Neuron (in vitro differentiated cells): ENCODE measurements at regions not wholly inside any gene's neighbourhood (a gene's known extent, or its start where the extent isn't known, plus 50 kb on each side); places are given as distances from the start of the nearest gene placed in this dataset.
"Not testable (repeated sequence)": the region's sequence is repeated elsewhere in the genome, so short reads cannot be mapped to it uniquely, and the experiment has no call there.

Source experiments
- H2AFZ ChIP-seq: one replicate; pipeline ENCODE4 v1.6.1; 2013; ENCODE audit warnings: low read depth, mild to moderate bottlenecking, inconsistent platforms, low read length, moderate library complexity
- H3K27me3 ChIP-seq: one replicate; pipeline ENCODE4 v1.6.1; 2013; ENCODE audit warnings: low read length; ENCODE audit not compliant: insufficient read depth
- H3K36me3 ChIP-seq: one replicate; pipeline ENCODE4 v1.6.1; 2013; ENCODE audit warnings: low read length; ENCODE audit not compliant: insufficient read depth
- H3K4me1 ChIP-seq: one replicate; pipeline ENCODE4 v1.6.1; 2013; ENCODE audit warnings: low read length; ENCODE audit not compliant: insufficient read depth
- H3K4me3 ChIP-seq: 2 replicates; pipeline ENCODE4 v1.5.1; 2013; ENCODE audit warnings: mild to moderate bottlenecking, low read length, moderate library complexity
- H3K9me3 ChIP-seq: one replicate; pipeline ENCODE4 v1.6.1; 2013; ENCODE audit warnings: low read length

DNA sequence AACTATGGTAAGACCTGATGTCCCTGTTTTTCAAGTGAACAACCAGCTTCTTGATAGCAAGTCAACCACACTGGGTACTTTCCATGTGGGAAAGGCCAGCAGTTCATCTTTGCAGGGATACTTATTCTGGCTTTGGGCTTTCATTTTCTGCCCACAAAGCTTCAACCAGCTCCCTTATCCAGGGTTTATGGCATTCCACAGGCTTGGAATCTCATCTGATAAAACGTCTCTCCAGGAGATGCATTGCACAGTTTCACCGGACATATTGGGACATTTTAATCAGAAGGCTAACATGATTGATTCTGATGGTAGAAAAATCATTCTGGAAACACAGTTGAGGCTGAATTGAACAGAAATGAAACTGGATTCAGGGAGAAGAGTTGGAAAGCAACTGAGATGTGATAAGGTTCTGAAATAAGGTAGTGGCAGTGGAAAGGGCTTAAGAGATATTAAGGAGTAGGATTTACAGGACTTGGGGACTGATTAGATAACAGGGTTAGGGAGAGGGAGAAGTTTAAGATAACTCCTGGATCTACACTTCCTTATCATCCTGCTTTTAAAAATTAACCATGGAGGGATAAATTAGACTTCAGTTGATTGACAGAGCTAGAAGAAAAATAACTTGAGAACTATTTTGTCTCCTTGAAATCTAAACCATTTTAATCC lies 195.8 kb upstream of the FBXL7 start:
- no peak overlapping the region for H2AFZ ChIP-seq
- no peaks in the 10 kb centered on the region for H3K27me3 ChIP-seq
- no peaks in the 10 kb centered on the region for H3K4me1 ChIP-seq
- no peaks in the 10 kb centered on the region for H3K36me3 ChIP-seq
- H3K9me3 ChIP-seq = no peaks in the 10 kb centered on the region
- H3K4me3 ChIP-seq = no peak overlapping the region

DNA sequence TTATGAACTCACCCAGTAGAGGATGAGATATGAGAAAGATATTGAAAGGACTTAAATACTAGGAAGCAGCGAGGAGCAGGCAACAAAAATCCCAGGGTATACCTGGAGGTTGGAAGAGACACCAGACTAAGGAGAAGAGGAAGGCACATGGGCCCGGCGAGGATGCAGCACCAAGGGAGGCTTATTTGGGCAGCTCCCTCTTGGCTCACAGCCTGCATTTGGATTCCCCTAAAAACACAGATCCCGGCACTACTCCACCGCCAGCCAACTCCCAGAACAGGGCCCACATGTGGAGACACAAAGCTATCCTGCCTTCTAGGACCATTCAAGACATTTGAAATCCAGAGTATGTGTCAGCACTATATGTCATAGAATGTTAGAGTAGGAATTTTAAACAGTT lies 199.8 kb upstream of the FBXL7 start:
- Histone ChIP-seq H3K4me3 (no peak overlapping the region), H2AFZ (no peak overlapping the region), H3K36me3 (no peaks in the 10 kb centered on the region), H3K9me3 (no peaks in the 10 kb centered on the region), H3K27me3 (no peaks in the 10 kb centered on the region), H3K4me1 (no peaks in the 10 kb centered on the region)

DNA sequence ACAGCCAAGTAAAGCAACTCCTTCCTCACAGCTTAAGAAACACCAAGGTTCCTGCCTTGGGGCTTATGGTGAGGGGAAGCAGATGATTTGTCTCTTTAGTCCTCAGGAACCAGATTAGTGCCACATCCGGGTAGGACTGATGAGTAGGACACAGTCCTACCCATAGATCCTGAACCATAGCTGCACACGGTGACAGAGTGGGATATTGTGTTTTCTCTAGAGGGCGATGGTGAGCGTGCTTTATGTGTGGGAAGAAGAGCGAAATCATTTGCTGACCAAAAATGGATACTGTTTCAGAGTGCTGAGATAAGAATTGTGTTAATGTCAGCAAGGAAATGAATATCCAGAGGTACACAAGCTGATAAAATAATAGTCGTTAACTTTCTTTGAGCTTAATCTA lies 209.0 kb upstream of the FBXL7 start:
- H2AFZ ChIP-seq = no peak overlapping the region
- no peaks in the 10 kb centered on the region for H3K27me3 ChIP-seq
- H3K4me3 ChIP-seq = no peak overlapping the region
- H3K36me3 ChIP-seq = no peaks in the 10 kb centered on the region
- no peaks in the 10 kb centered on the region for H3K4me1 ChIP-seq
- no peaks in the 10 kb centered on the region for H3K9me3 ChIP-seq

DNA sequence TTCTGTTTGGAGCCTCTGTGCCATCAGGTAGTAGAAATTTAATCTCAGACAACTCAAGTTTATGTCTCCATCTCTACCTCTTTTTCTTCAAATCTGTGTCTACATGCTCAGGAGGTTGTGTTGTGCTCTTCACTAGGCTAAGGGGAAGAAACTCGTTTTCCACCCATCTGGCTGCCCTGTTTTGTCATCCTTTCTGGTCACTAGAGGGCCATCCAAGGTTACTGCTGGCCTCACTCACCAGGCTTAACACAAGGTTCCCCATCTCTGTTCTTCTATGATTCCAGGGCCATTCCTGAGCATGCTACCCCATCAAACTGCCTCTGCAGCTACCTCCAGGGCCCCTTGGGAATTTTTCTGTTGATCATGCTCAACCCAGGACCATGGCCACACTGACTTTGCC lies 213.3 kb upstream of the FBXL7 start:
- Histone ChIP-seq H3K4me3 (no peak overlapping the region), H2AFZ (no peak overlapping the region), H3K36me3 (no peaks in the 10 kb centered on the region), H3K27me3 (no peaks in the 10 kb centered on the region), H3K4me1 (no peaks in the 10 kb centered on the region), H3K9me3 (no peaks in the 10 kb centered on the region)

DNA sequence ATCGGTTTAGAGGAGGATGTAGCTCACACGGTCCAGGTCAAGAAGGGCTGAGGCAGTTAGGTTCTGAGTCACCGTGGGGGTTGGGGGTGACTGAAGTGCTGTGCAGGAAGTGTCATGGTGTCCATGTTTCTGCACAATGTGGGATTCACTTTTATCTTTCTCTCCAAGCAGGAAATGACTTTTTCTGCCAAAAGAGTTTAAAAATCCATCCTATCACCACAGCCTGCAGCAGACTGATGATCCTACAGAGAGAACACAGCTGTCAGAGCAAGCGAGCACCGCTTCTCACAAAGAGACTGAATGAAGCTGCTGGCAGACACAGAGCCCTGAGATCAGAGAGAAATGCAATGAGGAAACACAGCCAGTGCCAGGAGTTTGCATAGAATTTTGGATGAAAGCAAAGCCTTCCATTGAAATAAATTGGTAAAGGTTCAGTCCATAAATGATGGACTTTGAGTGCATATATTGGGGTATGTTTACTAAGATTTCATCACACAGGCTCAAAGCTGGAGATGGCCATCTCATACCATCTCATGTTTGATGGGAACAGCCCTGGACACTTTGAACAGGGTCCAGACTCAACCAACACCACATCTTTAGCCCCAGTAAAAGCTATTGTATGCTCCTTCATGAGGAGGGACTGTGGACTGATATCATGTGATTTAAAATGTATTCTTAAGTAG lies 213.9 kb upstream of the FBXL7 start:
- H3K27me3 ChIP-seq = no peaks in the 10 kb centered on the region
- H3K4me1 ChIP-seq = no peaks in the 10 kb centered on the region
- H2AFZ ChIP-seq = no peak overlapping the region
- no peaks in the 10 kb centered on the region for H3K36me3 ChIP-seq
- no peak overlapping the region for H3K4me3 ChIP-seq
- no peaks in the 10 kb centered on the region for H3K9me3 ChIP-seq

DNA sequence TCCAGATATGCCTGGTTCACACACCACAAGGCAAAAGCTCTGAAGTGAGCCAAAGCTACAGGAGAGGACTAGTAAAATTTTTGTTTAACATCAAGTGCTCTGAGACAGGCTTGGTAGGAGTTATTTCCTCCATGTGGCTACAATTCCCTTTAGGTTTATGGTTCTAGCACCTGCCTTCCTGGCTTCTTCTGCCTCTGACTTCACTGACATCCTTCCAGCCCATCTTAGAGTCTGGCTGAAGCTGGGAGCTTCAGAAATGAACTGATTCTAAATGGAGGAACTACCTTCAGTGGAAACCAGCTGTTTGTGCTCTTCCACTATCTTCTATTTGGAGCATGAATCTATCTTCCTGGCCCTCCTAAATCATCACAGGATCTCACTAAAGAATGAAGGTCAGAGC lies 215.3 kb upstream of the FBXL7 start:
- H3K4me3 ChIP-seq = no peak overlapping the region
- no peaks in the 10 kb centered on the region for H3K9me3 ChIP-seq
- H3K27me3 ChIP-seq = no peaks in the 10 kb centered on the region
- H3K36me3 ChIP-seq = no peaks in the 10 kb centered on the region
- no peak overlapping the region for H2AFZ ChIP-seq
- H3K4me1 ChIP-seq = no peaks in the 10 kb centered on the region

DNA sequence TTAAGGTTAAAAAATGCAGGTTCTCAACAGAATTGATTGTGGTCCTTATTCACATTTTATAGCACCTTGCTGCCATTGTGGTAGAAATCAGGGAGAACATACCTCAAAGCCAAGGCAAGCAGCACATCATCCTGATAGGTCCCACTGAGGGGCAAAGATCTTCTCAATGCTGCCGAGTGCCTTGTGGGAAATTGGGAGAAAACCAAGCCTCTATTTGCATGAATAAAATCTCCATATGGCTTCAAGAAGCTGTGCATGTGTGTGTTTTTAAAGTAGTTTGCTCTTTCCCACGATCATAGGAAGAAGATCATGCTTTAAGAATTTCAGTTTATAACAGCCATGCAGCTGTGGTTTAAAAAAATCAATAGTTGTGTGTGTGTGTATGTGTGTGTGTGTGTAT lies 216.9 kb upstream of the FBXL7 start:
- H3K36me3 ChIP-seq = no peaks in the 10 kb centered on the region
- no peak overlapping the region for H3K4me3 ChIP-seq
- no peak overlapping the region for H2AFZ ChIP-seq
- H3K27me3 ChIP-seq = no peaks in the 10 kb centered on the region
- H3K9me3 ChIP-seq = no peaks in the 10 kb centered on the region
- no peaks in the 10 kb centered on the region for H3K4me1 ChIP-seq

DNA sequence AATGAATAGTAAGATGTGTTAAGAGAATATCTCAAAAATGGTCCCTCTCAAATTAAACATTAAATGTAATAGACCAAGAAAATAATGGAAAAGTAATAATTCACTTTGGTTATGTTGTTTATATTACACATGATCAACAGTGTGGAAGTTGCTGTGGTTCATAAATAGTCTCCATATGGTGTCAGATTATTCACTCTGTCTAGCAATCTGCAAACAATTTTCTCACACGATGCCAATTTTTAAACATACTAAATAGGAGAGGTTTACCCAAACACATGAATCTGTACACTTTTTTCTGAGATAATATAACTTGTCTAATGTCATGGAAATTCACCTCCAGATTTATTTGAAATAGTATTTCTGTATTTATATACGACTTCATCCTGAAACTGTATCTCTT lies 217.4 kb upstream of the FBXL7 start:
- H3K27me3 ChIP-seq = no peaks in the 10 kb centered on the region
- no peaks in the 10 kb centered on the region for H3K9me3 ChIP-seq

DNA sequence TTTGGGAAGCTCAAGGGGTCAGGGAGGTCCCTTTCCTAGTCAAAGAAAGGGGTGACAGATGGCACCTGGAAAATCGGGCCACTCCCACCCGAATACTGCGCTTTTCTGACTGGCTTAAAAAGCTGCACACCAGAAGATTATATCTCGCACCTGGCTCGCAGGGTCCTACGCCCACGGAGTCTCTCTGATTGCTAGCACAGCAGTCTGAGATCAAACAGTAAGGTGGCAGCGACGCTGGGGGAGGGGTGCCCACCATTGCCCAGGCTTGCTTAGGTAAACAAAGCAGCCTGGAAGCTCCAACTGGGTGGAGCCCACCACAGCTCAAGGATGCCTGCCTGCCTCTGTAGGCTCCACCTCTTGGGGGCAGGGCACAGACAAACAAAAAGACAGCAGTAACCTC lies 228.4 kb upstream of the FBXL7 start:
- H3K27me3 ChIP-seq, H3K9me3 ChIP-seq, H3K4me1 ChIP-seq, H3K36me3 ChIP-seq, H3K4me3 ChIP-seq, H2AFZ ChIP-seq: not testable (repeated sequence)

More for the DNA sequence above, 217.4 kb upstream of the FBXL7 start:
- Histone ChIP-seq H3K4me3 (no peak overlapping the region), H3K36me3 (no peaks in the 10 kb centered on the region), H2AFZ (no peak overlapping the region), H3K4me1 (no peaks in the 10 kb centered on the region)

DNA sequence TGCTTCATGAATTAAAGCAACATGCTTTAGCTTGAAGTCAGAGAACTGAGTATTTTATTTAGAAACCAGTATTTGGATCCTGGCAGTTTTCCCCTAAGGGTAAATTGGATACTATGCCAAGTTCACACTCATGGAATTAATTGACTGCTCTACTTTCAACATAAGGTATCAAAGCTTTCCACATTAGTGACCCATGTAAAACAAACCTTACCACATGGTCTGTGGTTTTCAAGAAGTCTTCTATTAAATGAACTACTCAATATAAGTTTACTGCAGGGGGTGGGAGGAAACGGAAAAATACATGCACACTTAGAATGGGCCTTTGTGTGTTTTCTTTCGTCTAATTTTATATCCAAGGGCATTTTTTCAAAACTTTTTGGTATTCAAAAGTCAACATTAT lies 232.0 kb upstream of the FBXL7 start:
- Histone ChIP-seq H2AFZ (no peak overlapping the region), H3K27me3 (no peaks in the 10 kb centered on the region), H3K36me3 (no peaks in the 10 kb centered on the region), H3K4me3 (no peak overlapping the region), H3K9me3 (no peaks in the 10 kb centered on the region), H3K4me1 (no peaks in the 10 kb centered on the region)

DNA sequence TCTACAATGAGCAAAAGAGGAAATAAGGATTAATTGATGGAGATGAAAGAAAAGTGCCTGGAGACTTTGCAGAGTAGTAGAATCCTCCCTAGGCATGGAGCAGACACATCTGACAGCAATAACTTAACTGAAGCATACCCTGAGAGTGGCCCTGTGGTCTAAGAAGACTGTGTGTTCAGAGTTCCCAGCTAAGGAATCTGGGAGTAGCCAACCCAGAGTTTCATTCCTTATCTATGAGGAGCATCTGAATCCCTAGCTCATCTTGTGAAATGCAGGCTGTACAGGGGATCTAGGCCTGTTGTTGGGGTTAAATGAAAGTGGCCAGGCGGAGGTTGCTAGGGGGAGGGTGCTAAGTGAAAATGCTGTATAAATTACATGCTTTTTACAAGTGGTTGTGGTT lies 233.1 kb upstream of the FBXL7 start:
- Histone ChIP-seq H3K4me3 (no peak overlapping the region), H2AFZ (no peak overlapping the region), H3K27me3 (no peaks in the 10 kb centered on the region), H3K9me3 (no peaks in the 10 kb centered on the region), H3K4me1 (no peaks in the 10 kb centered on the region), H3K36me3 (no peaks in the 10 kb centered on the region)

DNA sequence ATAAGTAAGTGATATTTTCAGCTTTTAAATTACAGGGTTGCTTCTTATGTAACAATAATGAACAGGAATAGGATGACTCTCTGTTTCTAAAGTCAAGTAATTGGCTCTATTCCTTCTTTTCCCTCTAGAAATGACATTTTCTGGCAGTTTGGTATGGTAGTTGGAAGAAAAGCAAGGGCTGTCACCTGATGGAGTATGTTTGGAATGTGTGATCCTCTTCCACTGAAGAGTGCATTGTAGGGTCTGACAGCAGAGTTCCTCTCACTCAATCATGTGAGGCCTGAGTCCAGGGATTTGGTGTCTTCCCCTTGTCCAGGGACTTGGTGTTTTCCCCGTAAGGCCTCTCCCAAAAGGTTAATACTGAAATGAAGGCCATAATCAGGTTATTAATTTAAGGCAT lies 233.8 kb upstream of the FBXL7 start:
- no peaks in the 10 kb centered on the region for H3K4me1 ChIP-seq
- no peaks in the 10 kb centered on the region for H3K9me3 ChIP-seq
- no peak overlapping the region for H3K4me3 ChIP-seq
- H3K36me3 ChIP-seq = no peaks in the 10 kb centered on the region
- H3K27me3 ChIP-seq = no peaks in the 10 kb centered on the region
- no peak overlapping the region for H2AFZ ChIP-seq

DNA sequence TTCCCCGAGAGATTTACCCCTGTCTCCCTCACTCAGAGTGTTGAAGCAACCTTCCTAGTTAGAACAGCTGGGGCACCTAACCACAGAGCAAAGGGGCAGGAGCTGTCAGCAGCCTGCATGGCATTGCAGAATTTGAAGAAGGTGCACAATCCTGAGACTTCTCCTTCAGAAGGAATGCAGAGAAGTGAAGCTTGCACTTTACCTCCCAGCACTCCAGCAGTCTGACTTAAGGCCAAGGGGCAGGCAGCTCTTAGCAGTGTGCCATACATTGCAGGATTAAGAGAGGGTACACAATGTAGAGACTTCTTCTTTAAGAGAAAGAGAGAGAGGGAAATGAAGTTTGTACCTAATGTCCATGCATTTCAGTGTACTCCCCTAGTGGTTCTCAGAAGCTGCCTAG lies 236.0 kb upstream of the FBXL7 start:
- no peak overlapping the region for H3K4me3 ChIP-seq
- H3K27me3 ChIP-seq = no peaks in the 10 kb centered on the region
- no peak overlapping the region for H2AFZ ChIP-seq
- H3K9me3 ChIP-seq = no peaks in the 10 kb centered on the region
- peaks cover 3% of the 10 kb centered on the region for H3K4me1 ChIP-seq
- H3K36me3 ChIP-seq = no peaks in the 10 kb centered on the region

DNA sequence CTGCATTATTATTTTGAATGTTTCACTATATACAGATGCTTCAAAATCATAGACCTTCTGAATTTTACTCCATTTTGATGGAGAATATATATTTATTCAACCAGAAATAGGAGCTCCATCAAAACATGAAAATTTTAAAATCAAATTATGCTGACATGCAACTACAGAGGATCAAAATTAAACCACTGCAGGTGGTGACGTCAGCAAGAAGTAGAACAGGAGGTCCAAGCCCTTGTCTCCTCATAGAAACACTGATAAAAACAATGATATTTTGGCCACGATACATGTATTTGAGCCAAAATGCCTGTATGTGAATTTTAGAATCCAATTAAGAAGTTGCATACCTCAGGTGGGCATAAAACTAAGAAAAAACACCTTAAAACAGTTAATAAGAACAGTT lies 236.6 kb upstream of the FBXL7 start:
- Histone ChIP-seq H2AFZ (no peak overlapping the region), H3K27me3 (no peaks in the 10 kb centered on the region), H3K36me3 (no peaks in the 10 kb centered on the region), H3K9me3 (no peaks in the 10 kb centered on the region), H3K4me1 (peaks cover 3% of the 10 kb centered on the region), H3K4me3 (no peak overlapping the region)
